ENCODE measurements at regions not wholly inside any gene's neighbourhood (a gene's known extent, or its start where the extent isn't known, plus 50 kb on each side); places are given as distances from the start of the nearest gene placed in this dataset.

GRCh38 chr4:38230821-38231563 lies 270.8 kb downstream of the PTTG2 start:
- no peaks in the 10 kb centered on the region for H4K20me1 ChIP-seq (ENCODE audit: control insufficient read depth, insufficient read depth, low read length, poor library complexity, severe bottlenecking)
- H3K27ac Mint-ChIP-seq, result no peak overlapping the region
- H3K27me3 ChIP-seq (replicated peaks in 1 of 4; ENCODE audit: control extremely low read depth in 1 of 4, control insufficient read depth in 3 of 4, insufficient read depth in 4 of 4, low read length in 3 of 4), result peaks cover 0 to 3% (median 0%) of the 10 kb centered on the region in 4 experiments
- CTCF ChIA-PET, result no interaction called here
- peaks cover 54% of the 10 kb centered on the region for H3K27me3 Mint-ChIP-seq
- H3K4me3 Mint-ChIP-seq, result no peak overlapping the region
- no peaks in the 10 kb centered on the region for H3K9me3 ChIP-seq (ENCODE audit: control extremely low read depth in 1 of 3, control insufficient read depth in 2 of 3, insufficient read depth in 1 of 3, low read length in 2 of 3)
- H3K9ac ChIP-seq (ENCODE audit: low read length), result no peak overlapping the region
- no peaks in the 10 kb centered on the region for H3K9me3 Mint-ChIP-seq (ENCODE audit: insufficient read depth)
- no peaks in the 10 kb centered on the region for H3K36me3 ChIP-seq (replicated peaks in 1 of 2; ENCODE audit: control extremely low read depth in 1 of 2, control insufficient read depth in 1 of 2, extremely low read depth in 1 of 2, insufficient read depth in 2 of 2, low read length in 1 of 2)
- no peaks in the 10 kb centered on the region for H3K4me1 ChIP-seq (ENCODE audit: control insufficient read depth in 2 of 2, insufficient read depth in 2 of 2, low read length in 2 of 2)
- intact Hi-C loops (cut with micrococcal nuclease), result no loop called here
- 94% methylated on average over 7 of the region's 7 CpGs for WGBS (ENCODE audit: insufficient coverage)
- ATAC-seq (ENCODE audit: low read depth) (no peak), DNase-seq (no peak)
- TF ChIP-seq EZH2 (IDR thresholded peaks at IDR 0.05; ENCODE audit: borderline replicate concordance, insufficient read depth, low read depth, low read length, poor library complexity, severe bottlenecking) (no peak), CTCF (IDR thresholded peaks at IDR 0.05) (no peak)
- POLR2A ChIA-PET, result no interaction called here
- no peaks in the 10 kb centered on the region for H3K79me2 ChIP-seq (ENCODE audit: control insufficient read depth, insufficient read depth, low read length)
- no peak overlapping the region for H3K27ac ChIP-seq (ENCODE audit: low read length in 2 of 2)
- no peaks in the 10 kb centered on the region for H3K4me1 Mint-ChIP-seq
- H3K4me2 ChIP-seq (replicated peaks; ENCODE audit: low read depth, low read length, poor library complexity, severe bottlenecking), result no peak overlapping the region
- H2AFZ ChIP-seq (ENCODE audit: insufficient read depth, low read depth, low read length, poor library complexity, severe bottlenecking), result no peak overlapping the region
- H3K4me3 ChIP-seq (ENCODE audit: control extremely low read depth in 1 of 5, extremely low read depth in 1 of 5, insufficient read depth in 1 of 5, low read depth in 2 of 5, low read length in 4 of 5), result no peak overlapping the region

DNA sequence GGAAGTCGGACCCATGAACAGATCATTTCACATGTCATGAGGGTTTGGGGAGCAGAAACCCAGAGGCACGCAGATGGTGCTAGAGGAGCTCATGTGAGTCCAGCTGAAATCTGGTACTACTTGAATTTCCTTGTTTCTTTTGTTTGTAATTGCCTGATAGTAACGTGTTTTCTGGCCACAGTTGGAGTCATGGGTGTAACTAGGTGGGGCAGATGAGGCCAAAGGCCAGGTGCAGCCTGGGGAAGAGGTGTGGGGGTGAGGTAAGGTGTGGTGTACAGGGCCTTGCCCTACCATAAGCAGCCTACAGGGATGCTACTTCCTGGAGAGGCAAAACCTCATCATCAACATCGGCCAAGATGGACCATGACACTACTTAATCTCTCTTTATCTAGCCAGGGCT lies 271.4 kb downstream of the PTTG2 start:
- H3K4me1 ChIP-seq (ENCODE audit: control insufficient read depth in 2 of 2, insufficient read depth in 2 of 2, low read length in 2 of 2), result no peaks in the 10 kb centered on the region
- H3K4me1 Mint-ChIP-seq, result no peaks in the 10 kb centered on the region
- CTCF ChIA-PET, result no interaction called here
- no peaks in the 10 kb centered on the region for H3K79me2 ChIP-seq (ENCODE audit: control insufficient read depth, insufficient read depth, low read length)
- DNase-seq (no peak), ATAC-seq (ENCODE audit: low read depth) (no peak)
- H3K27ac ChIP-seq (ENCODE audit: low read length in 2 of 2), result no peak overlapping the region
- 81% methylated on average over 4 of the region's 4 CpGs for WGBS (ENCODE audit: insufficient coverage)
- H3K36me3 ChIP-seq (replicated peaks in 1 of 2; ENCODE audit: control extremely low read depth in 1 of 2, control insufficient read depth in 1 of 2, extremely low read depth in 1 of 2, insufficient read depth in 2 of 2, low read length in 1 of 2), result no peaks in the 10 kb centered on the region
- no peak for TF ChIP-seq CTCF (IDR thresholded peaks at IDR 0.05)
- no peak for TF ChIP-seq EZH2 (IDR thresholded peaks at IDR 0.05; ENCODE audit: borderline replicate concordance, insufficient read depth, low read depth, low read length, poor library complexity, severe bottlenecking)
- POLR2A ChIA-PET, result no interaction called here
- no peak overlapping the region for H3K27ac Mint-ChIP-seq
- intact Hi-C loops (cut with micrococcal nuclease), result no loop called here
- H3K9ac ChIP-seq (ENCODE audit: low read length), result no peak overlapping the region
- H3K27me3 ChIP-seq (replicated peaks in 1 of 4; ENCODE audit: control extremely low read depth in 1 of 4, control insufficient read depth in 3 of 4, insufficient read depth in 4 of 4, low read length in 3 of 4), result peaks cover 0 to 3% (median 0%) of the 10 kb centered on the region in 4 experiments
- H3K9me3 Mint-ChIP-seq (ENCODE audit: insufficient read depth), result no peaks in the 10 kb centered on the region
- no peak overlapping the region for H3K4me3 ChIP-seq (ENCODE audit: control extremely low read depth in 1 of 5, extremely low read depth in 1 of 5, insufficient read depth in 1 of 5, low read depth in 2 of 5, low read length in 4 of 5)
- no peaks in the 10 kb centered on the region for H4K20me1 ChIP-seq (ENCODE audit: control insufficient read depth, insufficient read depth, low read length, poor library complexity, severe bottlenecking)
- no peak overlapping the region for H3K4me2 ChIP-seq (replicated peaks; ENCODE audit: low read depth, low read length, poor library complexity, severe bottlenecking)
- H3K27me3 Mint-ChIP-seq, result peaks cover 50% of the 10 kb centered on the region
- no peak overlapping the region for H2AFZ ChIP-seq (ENCODE audit: insufficient read depth, low read depth, low read length, poor library complexity, severe bottlenecking)
- H3K4me3 Mint-ChIP-seq, result no peak overlapping the region
- H3K9me3 ChIP-seq (ENCODE audit: control extremely low read depth in 1 of 3, control insufficient read depth in 2 of 3, insufficient read depth in 1 of 3, low read length in 2 of 3), result no peaks in the 10 kb centered on the region

Data from B cell (primary cell).